Endothelial cell (in vitro differentiated cells): ENCODE measurements at regions not wholly inside any gene's neighbourhood (a gene's known extent, or its start where the extent isn't known, plus 50 kb on each side); places are given as distances from the start of the nearest gene placed in this dataset.

Source experiments
- DNase-seq: peaks from one replicate; pipeline ENCODE4 v3.0.0; 2021; ENCODE audit warnings: low spot score
- H3K27ac Mint-ChIP-seq: one replicate; pipeline ENCODE4 v1.8.0; 2021; ENCODE audit warnings: mixed read lengths, inconsistent platforms; ENCODE audit not compliant: unreplicated experiment
- H3K27me3 Mint-ChIP-seq: one replicate; pipeline ENCODE4 v1.8.0; 2021; ENCODE audit warnings: mild to moderate bottlenecking, moderate library complexity, mixed read lengths, inconsistent platforms; ENCODE audit not compliant: unreplicated experiment
- H3K36me3 Mint-ChIP-seq: one replicate; pipeline ENCODE4 v1.8.0; 2021; ENCODE audit warnings: mild to moderate bottlenecking, low read depth, mixed read lengths, inconsistent platforms; ENCODE audit not compliant: unreplicated experiment
- H3K4me1 Mint-ChIP-seq: one replicate; pipeline ENCODE4 v1.8.0; 2021; ENCODE audit warnings: mild to moderate bottlenecking, mixed read lengths, inconsistent platforms; ENCODE audit not compliant: unreplicated experiment
- H3K4me3 Mint-ChIP-seq: one replicate; pipeline ENCODE4 v1.8.0; 2021; ENCODE audit warnings: mild to moderate bottlenecking, mixed read lengths, inconsistent platforms; ENCODE audit not compliant: unreplicated experiment
- H3K9me3 Mint-ChIP-seq: one replicate; pipeline ENCODE4 v1.8.0; 2021; ENCODE audit warnings: mixed read lengths, inconsistent platforms; ENCODE audit not compliant: unreplicated experiment
- CTCF ChIP-seq: fragments of 200-600 bp; sonication (generic); IDR thresholded peaks from one replicate; pipeline ENCODE4 v1.5.0; 2021; ENCODE audit warnings: antibody characterized with exemption; ENCODE audit not compliant: unreplicated experiment

GRCh38 chr15:62598217-62598616 is 433.1 kb upstream of the C2CD4B start:
- Mint-ChIP-seq H3K27ac (no peak overlapping the region), H3K4me1 (peaks cover 6% of the 10 kb centered on the region), H3K4me3 (no peak overlapping the region), H3K27me3 (peaks cover 2% of the 10 kb centered on the region), H3K36me3 (no peaks in the 10 kb centered on the region), H3K9me3 (no peaks in the 10 kb centered on the region)
- no peak for TF ChIP-seq CTCF
- DNase-seq = no peak

GRCh38 chr15:62599791-62600777 is 435.0 kb upstream of the C2CD4B start:
- no peak for TF ChIP-seq CTCF
- DNase-seq = no peak
- Mint-ChIP-seq H3K9me3 (no peaks in the 10 kb centered on the region), H3K27me3 (peaks cover 2% of the 10 kb centered on the region), H3K36me3 (no peaks in the 10 kb centered on the region), H3K4me1 (peaks cover 6% of the 10 kb centered on the region), H3K4me3 (no peak overlapping the region), H3K27ac (peak overlapping the region; percentile 33)

- DNase-seq = no peak
- Mint-ChIP-seq H3K4me3 (no peak overlapping the region), H3K36me3 (no peaks in the 10 kb centered on the region), H3K9me3 (no peaks in the 10 kb centered on the region), H3K4me1 (peaks cover 6% of the 10 kb centered on the region), H3K27me3 (peaks cover under 1% of the 10 kb centered on the region), H3K27ac (no peak overlapping the region)
- no peak for TF ChIP-seq CTCF
Observed at GRCh38 chr15:62601777-62602545, 436.9 kb upstream of the C2CD4B start.

- no peak for DNase-seq
- no peak overlapping the region for H3K4me3 Mint-ChIP-seq
- H3K9me3 Mint-ChIP-seq = no peaks in the 10 kb centered on the region
- TF ChIP-seq CTCF = no peak
- H3K36me3 Mint-ChIP-seq = no peaks in the 10 kb centered on the region
- no peak overlapping the region for H3K27ac Mint-ChIP-seq
- H3K4me1 Mint-ChIP-seq = peaks cover 6% of the 10 kb centered on the region
- H3K27me3 Mint-ChIP-seq = peaks cover 3% of the 10 kb centered on the region
Observed at GRCh38 chr15:62603742-62604141, 438.7 kb upstream of the C2CD4B start.

GRCh38 chr15:62605282-62605681 is 437.3 kb upstream of the TPM1 start:
- Mint-ChIP-seq H3K27ac (no peak overlapping the region), H3K36me3 (no peaks in the 10 kb centered on the region), H3K4me1 (no peaks in the 10 kb centered on the region), H3K9me3 (no peaks in the 10 kb centered on the region), H3K27me3 (peaks cover 3% of the 10 kb centered on the region), H3K4me3 (no peak overlapping the region)
- DNase-seq = no peak
- TF ChIP-seq CTCF = no peak
